ENCODE measurements at regions not wholly inside any gene's neighbourhood (a gene's known extent, or its start where the extent isn't known, plus 50 kb on each side); places are given as distances from the start of the nearest gene placed in this dataset.

- no peaks in the 10 kb centered on the region for H3K27me3 ChIP-seq (ENCODE audit: insufficient read depth)
- H3K36me3 ChIP-seq (ENCODE audit: insufficient read depth), result no peaks in the 10 kb centered on the region
- H4K20me1 ChIP-seq (replicated peaks; ENCODE audit: insufficient read depth), result no peaks in the 10 kb centered on the region
- ATAC-seq (no peak), DNase-seq (ENCODE audit: low spot score) (no peak)
- no peak overlapping the region for H3K4me3 Mint-ChIP-seq
- no peaks in the 10 kb centered on the region for H3F3A ChIP-seq (replicated peaks; ENCODE audit: low read depth)
- peaks cover 2% of the 10 kb centered on the region for H3K27me3 Mint-ChIP-seq (ENCODE audit: insufficient read depth, low read depth, poor library complexity)
- H3K9me2 ChIP-seq (ENCODE audit: insufficient read depth), result no peaks in the 10 kb centered on the region
- no peak overlapping the region for H3K27ac ChIP-seq (ENCODE audit: low read depth)
- no peak for TF ChIP-seq CREB1 (CRISPR knock-in tag; IDR thresholded peaks at IDR 0.05; ENCODE audit: low read depth)
- TF ChIP-seq JUNB (IDR thresholded peaks at IDR 0.05; ENCODE audit: unreplicated experiment), result no peak
- TF ChIP-seq POLR2AphosphoS5 (IDR thresholded peaks at IDR 0.05; ENCODE audit: low read depth), result no peak
- TF ChIP-seq ZNF114 (CRISPR knock-in tag; IDR thresholded peaks at IDR 0.05), result no peak
- TF ChIP-seq ZNF462 (CRISPR knock-in tag; IDR thresholded peaks at IDR 0.05), result no peak
- TF ChIP-seq ZNF331 (CRISPR knock-in tag; IDR thresholded peaks at IDR 0.05; ENCODE audit: low read depth), result no peak
- TF ChIP-seq STAT1 (IDR thresholded peaks at IDR 0.05; ENCODE audit: unreplicated experiment), result no peak
- no peak for TF ChIP-seq NANOG (IDR thresholded peaks at IDR 0.05; ENCODE audit: borderline replicate concordance)
- no peak for TF ChIP-seq EZH2 (IDR thresholded peaks at IDR 0.05; ENCODE audit: low read depth, unreplicated experiment)
- TF ChIP-seq CTCF (conservative IDR thresholded peaks at IDR 0.05; ENCODE audit: low read depth in 2 of 2), result no peak
- no peak for TF ChIP-seq REST (IDR thresholded peaks at IDR 0.05; ENCODE audit: unreplicated experiment)
- TF ChIP-seq ETS1 (IDR thresholded peaks at IDR 0.05), result no peak
- no peak for TF ChIP-seq EZH2phosphoT487 (IDR thresholded peaks at IDR 0.05; ENCODE audit: unreplicated experiment)
- H3K4me1 ChIP-seq (ENCODE audit: insufficient read depth), result no peaks in the 10 kb centered on the region
- H3K27ac Mint-ChIP-seq, result no peak overlapping the region
- no peak overlapping the region for H2AFZ ChIP-seq
- H3K79me2 ChIP-seq (replicated peaks; ENCODE audit: insufficient read depth), result no peaks in the 10 kb centered on the region
- no peak overlapping the region for H3K4me3 ChIP-seq
- no peak overlapping the region for H3K4me2 ChIP-seq
- H3K36me3 Mint-ChIP-seq (ENCODE audit: low read depth), result no peaks in the 10 kb centered on the region
- H3K9me3 Mint-ChIP-seq, result no peaks in the 10 kb centered on the region
- H3K4me1 Mint-ChIP-seq, result no peaks in the 10 kb centered on the region
Observed at GRCh38 chr13:81409284-81409683, 1068.4 kb upstream of the SPRY2 start.
